GM19455 (cell line): ENCODE measurements at regions not wholly inside any gene's neighbourhood (a gene's known extent, or its start where the extent isn't known, plus 50 kb on each side); places are given as distances from the start of the nearest gene placed in this dataset.
"Not testable (repeated sequence)": the region's sequence is repeated elsewhere in the genome, so short reads cannot be mapped to it uniquely, and the experiment has no call there.

ENCODE experiments used
- ATAC-seq: cut with Tn5 transposase; IDR thresholded peaks from one replicate; pipeline ENCODE4 v1.9.1; 2021; ENCODE audit not compliant: unreplicated experiment

GRCh38 chr3:81197386-81197785 lies 564.1 kb downstream of the GBE1 start:
- no peak for ATAC-seq

DNA sequence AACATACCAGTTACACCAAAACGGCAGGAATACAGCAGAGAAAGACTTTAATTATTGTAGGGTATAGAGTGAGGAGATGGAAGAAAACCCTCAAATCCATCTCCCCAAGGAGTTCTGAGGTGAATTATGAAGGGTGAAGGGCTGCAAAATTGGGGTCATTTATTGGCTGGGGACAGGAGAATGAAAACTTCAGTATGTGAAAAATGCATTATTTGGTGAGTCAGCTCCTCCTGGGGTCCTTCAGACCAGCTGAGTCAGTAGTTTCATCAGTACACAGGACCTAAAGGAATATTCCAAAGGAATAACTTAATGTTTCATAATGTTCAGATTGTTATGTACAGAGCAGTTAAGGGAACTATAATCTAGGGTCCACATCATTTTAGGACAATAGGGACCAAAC lies 566.0 kb downstream of the GBE1 start:
- ATAC-seq: no peak

DNA sequence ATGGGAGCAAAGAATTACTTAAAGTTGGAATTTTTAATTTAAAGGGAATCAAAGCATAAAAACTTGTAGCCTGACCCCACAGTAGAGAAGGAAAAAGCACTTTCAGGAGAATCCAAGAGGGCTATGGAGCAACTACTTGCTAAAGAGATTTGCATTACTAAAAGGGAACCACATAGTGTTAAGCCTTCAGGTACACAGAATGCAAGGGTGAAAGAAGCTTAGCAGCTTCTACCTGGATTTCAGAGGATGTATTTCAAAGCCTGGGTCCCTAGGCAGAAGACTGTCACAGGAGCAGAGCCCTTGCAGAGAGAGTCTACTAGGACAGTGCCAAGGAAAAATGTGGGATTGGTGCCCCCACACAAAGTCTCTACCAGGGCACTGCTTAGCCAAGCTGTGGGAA lies 575.0 kb downstream of the GBE1 start:
- ATAC-seq: no peak

DNA sequence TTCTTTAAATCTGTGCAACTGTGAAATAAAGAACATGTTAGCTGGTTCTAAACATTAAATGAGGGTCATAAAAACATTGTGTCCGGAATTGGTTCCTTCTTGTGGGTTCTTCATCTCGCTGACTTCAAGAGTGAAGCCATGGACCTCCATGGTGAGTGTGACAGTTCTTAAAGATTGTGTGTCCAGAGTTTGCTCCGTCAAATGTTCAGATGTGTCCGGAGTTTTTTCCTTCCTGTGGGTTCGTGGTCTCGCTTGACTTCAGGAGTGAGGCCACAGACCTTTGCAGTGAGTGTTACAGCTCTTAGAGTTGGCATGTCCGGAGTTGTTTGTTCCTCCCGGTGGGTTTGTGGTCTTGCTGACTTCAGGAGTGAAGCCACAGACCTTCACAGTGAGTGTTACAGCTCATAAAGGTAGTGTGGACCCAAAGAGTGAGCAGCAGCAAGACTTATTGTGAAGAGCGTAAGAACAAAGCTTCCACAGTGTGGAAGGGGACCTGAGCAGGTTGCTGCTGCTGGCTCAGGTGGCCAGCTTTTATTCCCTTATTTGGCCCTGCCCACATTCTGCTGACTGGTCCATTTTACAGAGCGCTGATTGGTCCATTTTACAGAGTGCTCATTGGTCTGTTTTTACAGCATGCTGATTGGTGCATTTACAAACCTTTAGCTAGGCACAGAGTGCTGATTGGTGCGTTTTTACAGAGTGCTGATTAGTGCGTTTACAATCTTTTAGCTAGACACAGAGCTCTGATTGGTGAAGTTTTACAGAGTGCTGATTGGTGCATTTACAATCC lies 579.2 kb downstream of the GBE1 start:
- not testable (repeated sequence) for ATAC-seq

DNA sequence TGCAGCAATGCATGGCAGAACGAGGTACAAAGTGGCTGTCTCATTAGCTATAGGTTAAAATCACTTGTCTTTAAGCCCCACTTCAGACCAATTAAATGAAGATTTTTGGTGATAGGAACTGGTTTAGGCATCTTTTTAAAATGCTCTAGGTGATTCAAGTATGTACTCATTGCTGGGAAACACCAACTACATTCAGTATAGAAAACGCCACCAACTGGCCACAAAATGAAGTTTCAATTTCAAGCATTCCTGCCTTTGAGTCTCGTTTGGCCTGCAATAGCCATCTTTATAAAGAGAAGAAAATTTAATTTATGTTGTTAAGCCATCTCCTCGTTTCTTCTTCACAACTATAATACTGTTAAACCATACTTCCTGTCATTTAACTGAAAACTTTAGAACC lies 587.9 kb downstream of the GBE1 start:
- no peak for ATAC-seq

DNA sequence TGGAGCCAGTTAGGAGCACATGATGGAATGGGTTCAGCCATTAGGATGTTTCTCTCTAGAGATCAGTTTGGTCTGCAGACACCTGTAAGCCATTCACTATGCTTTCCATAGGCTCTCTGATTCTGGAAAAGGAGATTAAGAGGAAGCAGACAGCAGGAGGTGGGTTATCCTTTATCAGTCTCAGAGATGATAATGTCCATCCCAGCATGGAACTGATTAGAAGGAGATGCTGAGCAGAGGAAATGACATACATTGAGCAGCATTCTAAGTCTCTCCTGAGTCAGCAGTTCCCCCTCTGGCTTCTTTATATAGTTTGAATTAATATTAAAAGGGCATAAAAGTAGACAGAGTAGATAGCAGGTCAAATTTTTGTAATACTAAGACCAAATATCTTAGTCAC lies 591.1 kb downstream of the GBE1 start:
- ATAC-seq: no peak

GRCh38 chr3:81164806-81165205 lies 596.6 kb downstream of the GBE1 start:
- no peak for ATAC-seq

- no peak for ATAC-seq
Observed at GRCh38 chr3:81161851-81162250, 599.6 kb downstream of the GBE1 start.

GRCh38 chr3:81161100-81161499 lies 600.3 kb downstream of the GBE1 start:
- no peak for ATAC-seq

DNA sequence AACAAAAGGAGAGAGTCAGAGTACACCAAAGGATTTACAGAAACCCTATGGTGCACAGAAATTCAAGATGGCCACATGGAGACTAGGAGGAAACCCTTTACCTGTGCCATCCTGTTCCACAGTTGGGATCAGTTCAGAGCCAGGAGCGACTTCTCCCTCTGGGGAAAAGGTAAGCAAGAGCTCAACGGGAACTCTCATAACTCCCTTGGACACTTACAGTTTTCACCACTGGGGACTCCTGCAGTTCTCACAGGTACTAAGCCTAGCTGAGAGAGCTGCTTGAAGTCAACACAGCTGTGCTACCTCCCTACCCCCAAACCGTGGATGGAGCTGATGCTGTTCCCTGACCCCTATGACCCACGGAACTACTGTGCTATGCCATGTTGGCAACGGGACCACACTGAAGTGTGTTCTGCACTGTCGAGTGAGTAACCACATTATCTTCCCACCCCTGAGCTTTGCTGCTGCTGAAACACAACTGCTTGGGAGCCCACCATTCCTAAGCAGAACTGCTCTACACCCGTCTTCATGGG lies 606.8 kb downstream of the GBE1 start:
- ATAC-seq: no peak

- ATAC-seq: no peak
Observed at GRCh38 chr3:81152156-81152555, 609.3 kb downstream of the GBE1 start.

DNA sequence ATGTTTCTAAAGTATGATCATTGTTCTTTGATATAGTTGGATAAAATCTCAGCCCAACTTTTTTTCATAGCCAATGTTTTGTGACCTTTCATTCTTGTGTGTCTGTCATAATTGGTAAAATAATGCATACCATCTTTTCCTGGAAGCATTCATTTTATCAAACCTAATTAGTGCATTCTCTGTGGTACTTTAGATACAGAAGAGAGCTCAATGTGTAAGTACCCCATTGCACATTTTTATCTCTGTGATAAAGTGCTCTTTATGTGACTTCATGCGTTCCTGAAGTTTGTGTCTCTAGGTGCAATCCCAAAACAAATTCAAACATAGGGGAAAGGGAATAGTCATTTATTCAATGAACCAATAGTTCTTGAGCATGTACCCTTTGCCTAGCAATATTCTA lies 628.5 kb downstream of the GBE1 start:
- no peak for ATAC-seq

- ATAC-seq: no peak
Observed at GRCh38 chr3:81105789-81106488, 655.5 kb downstream of the GBE1 start.

DNA sequence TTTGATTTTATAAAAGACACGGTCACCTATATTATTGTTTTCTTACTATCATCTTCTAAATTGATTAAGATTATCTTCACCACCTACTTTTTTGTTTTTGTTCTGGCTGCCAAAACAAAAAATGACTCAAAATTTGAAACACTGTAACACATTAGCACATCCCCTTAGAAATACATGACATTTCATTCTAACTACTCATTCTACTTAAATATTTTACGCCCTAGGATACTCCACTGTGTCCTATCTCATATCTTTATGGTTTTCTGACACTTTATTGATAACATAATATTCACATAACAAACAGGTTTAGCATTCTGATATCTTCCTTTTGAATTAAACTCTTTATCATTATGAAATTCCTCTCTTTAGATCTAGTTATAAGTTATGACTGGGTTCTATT lies 656.2 kb downstream of the GBE1 start:
- no peak for ATAC-seq

DNA sequence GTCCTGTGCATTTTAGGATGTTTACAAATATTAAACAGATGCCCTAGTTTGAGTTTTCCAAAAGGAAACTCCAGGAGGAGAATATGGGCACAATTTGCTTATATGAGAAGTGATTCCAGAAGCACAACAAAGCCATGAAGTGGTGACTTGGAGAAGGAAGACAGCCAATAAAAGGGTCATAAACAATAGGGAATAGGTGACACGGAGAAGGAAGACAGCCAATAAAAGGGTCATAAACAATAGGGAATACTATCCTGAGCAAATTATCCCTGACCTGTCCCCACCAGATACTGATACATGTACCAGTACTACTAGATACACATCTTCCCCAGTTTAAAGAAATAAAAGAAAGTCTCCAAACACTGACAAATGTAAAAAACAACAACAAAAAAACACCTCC lies 663.6 kb downstream of the GBE1 start:
- no peak for ATAC-seq

GRCh38 chr3:81095956-81096355 lies 665.5 kb downstream of the GBE1 start:
- no peak for ATAC-seq

GRCh38 chr3:81094986-81095385 lies 666.5 kb downstream of the GBE1 start:
- ATAC-seq: no peak

- no peak for ATAC-seq
Observed at GRCh38 chr3:81087607-81088006, 673.8 kb downstream of the GBE1 start.

- ATAC-seq: no peak
Observed at GRCh38 chr3:81086348-81086747, 675.1 kb downstream of the GBE1 start.

- no peak for ATAC-seq
Observed at GRCh38 chr3:81080608-81081007, 680.8 kb downstream of the GBE1 start.

DNA sequence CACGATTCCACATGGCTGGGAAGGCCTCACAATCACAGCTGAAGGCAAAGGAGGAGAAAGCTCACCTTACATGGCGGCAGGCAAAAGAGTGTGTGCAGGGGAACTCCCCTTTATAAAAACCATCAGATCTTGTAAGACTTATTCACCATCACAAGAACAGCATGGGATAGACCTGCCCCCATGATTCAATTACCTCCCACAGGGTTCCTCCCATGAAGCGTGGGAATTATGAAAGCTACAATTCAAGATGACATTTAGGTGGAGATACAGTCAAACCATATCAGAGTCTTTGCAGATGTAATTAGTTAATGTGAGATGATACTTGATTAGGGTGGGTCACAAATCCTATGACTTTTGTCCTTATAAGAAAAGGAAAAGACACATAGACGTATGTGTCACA lies 688.9 kb downstream of the GBE1 start:
- ATAC-seq: no peak

DNA sequence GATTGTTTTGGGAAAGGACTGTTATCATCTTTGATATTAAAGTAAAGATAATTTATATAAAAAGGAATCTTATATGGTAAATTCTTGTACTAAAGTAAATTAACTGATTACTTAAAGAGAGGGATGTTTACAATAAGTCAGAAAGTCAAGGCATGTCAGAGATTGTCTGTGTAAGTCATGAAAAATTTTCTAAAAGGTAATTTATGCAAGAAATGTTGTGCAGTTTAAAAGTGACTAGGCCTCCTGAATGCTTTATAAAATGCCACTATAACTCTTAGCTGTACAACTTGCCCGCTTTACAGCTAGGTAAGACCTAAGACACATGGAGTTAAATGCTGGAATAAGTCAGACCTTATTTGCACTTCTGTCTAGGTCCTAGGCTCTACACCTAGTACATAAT lies 692.9 kb downstream of the GBE1 start:
- no peak for ATAC-seq
